ES-I3 (cell line): ENCODE measurements at regions not wholly inside any gene's neighbourhood (a gene's known extent, or its start where the extent isn't known, plus 50 kb on each side); places are given as distances from the start of the nearest gene placed in this dataset.
"Not testable (repeated sequence)": the region's sequence is repeated elsewhere in the genome, so short reads cannot be mapped to it uniquely, and the experiment has no call there.

ENCODE experiments used
- H3K36me3 ChIP-seq: 2 replicates; pipeline ENCODE4 v1.6.1; 2013; ENCODE audit warnings: mild to moderate bottlenecking, low read length, control low read depth, moderate library complexity; ENCODE audit not compliant: insufficient read depth
- H3K4me1 ChIP-seq: 2 replicates; pipeline ENCODE4 v1.6.1; 2013; ENCODE audit warnings: mild to moderate bottlenecking, control low read depth, low read length; ENCODE audit not compliant: insufficient read depth
- H3K9ac ChIP-seq: 2 replicates; pipeline ENCODE4 v1.6.1; 2013; ENCODE audit warnings: low read depth, mild to moderate bottlenecking, low read length, moderate library complexity
- H3K9me3 ChIP-seq: 2 replicates; pipeline ENCODE4 v1.6.1; 2013; ENCODE audit warnings: mild to moderate bottlenecking, low read length, moderate library complexity; ENCODE audit not compliant: control insufficient read depth, insufficient read depth

- H3K36me3 ChIP-seq = no peaks in the 10 kb centered on the region
- H3K9ac ChIP-seq = no peak overlapping the region
- H3K4me1 ChIP-seq = no peaks in the 10 kb centered on the region
- no peaks in the 10 kb centered on the region for H3K9me3 ChIP-seq
These were observed 81.2 kb downstream of the FZD1 start for GRCh38 chr7:91345449-91345848.

- Histone ChIP-seq H3K4me1 (no peaks in the 10 kb centered on the region), H3K36me3 (no peaks in the 10 kb centered on the region), H3K9ac (no peak overlapping the region), H3K9me3 (no peaks in the 10 kb centered on the region)
These were observed 82.2 kb downstream of the FZD1 start for GRCh38 chr7:91346426-91346825.

- H3K9ac ChIP-seq = no peak overlapping the region
- no peaks in the 10 kb centered on the region for H3K4me1 ChIP-seq
- H3K9me3 ChIP-seq = no peaks in the 10 kb centered on the region
- no peaks in the 10 kb centered on the region for H3K36me3 ChIP-seq
These were observed 83.1 kb downstream of the FZD1 start for GRCh38 chr7:91347290-91347689.

- no peaks in the 10 kb centered on the region for H3K4me1 ChIP-seq
- H3K9ac ChIP-seq = no peak overlapping the region
- H3K36me3 ChIP-seq = no peaks in the 10 kb centered on the region
- H3K9me3 ChIP-seq = no peaks in the 10 kb centered on the region
These were observed 84.5 kb downstream of the FZD1 start for GRCh38 chr7:91348711-91349110.

GRCh38 chr7:91351374-91351773 lies 87.1 kb downstream of the FZD1 start:
- Histone ChIP-seq H3K9me3 (no peaks in the 10 kb centered on the region), H3K36me3 (no peaks in the 10 kb centered on the region), H3K4me1 (no peaks in the 10 kb centered on the region), H3K9ac (no peak overlapping the region)

- no peak overlapping the region for H3K9ac ChIP-seq
- no peaks in the 10 kb centered on the region for H3K36me3 ChIP-seq
- H3K9me3 ChIP-seq = no peaks in the 10 kb centered on the region
- no peaks in the 10 kb centered on the region for H3K4me1 ChIP-seq
These were observed 87.9 kb downstream of the FZD1 start for GRCh38 chr7:91352091-91352490.

- H3K9ac ChIP-seq = no peak overlapping the region
- no peaks in the 10 kb centered on the region for H3K4me1 ChIP-seq
- no peaks in the 10 kb centered on the region for H3K9me3 ChIP-seq
- H3K36me3 ChIP-seq = no peaks in the 10 kb centered on the region
These were observed 89.6 kb downstream of the FZD1 start for GRCh38 chr7:91353848-91354247.

GRCh38 chr7:91355695-91356435 lies 91.6 kb downstream of the FZD1 start:
- Histone ChIP-seq H3K9me3 (no peaks in the 10 kb centered on the region), H3K36me3 (no peaks in the 10 kb centered on the region), H3K9ac (no peak overlapping the region; the same call in 1 of the 2 replicates), H3K4me1 (no peaks in the 10 kb centered on the region)

- Histone ChIP-seq H3K9me3 (no peaks in the 10 kb centered on the region), H3K9ac (no peak overlapping the region), H3K36me3 (no peaks in the 10 kb centered on the region), H3K4me1 (no peaks in the 10 kb centered on the region)
These were observed 92.7 kb downstream of the FZD1 start for GRCh38 chr7:91356915-91357314.

- Histone ChIP-seq H3K9ac (no peak overlapping the region), H3K36me3 (no peaks in the 10 kb centered on the region), H3K9me3 (no peaks in the 10 kb centered on the region), H3K4me1 (no peaks in the 10 kb centered on the region)
These were observed 93.1 kb downstream of the FZD1 start for GRCh38 chr7:91357379-91357778.

- no peaks in the 10 kb centered on the region for H3K4me1 ChIP-seq
- H3K9me3 ChIP-seq = no peaks in the 10 kb centered on the region
- no peaks in the 10 kb centered on the region for H3K36me3 ChIP-seq
- no peak overlapping the region for H3K9ac ChIP-seq
These were observed 93.7 kb downstream of the FZD1 start for GRCh38 chr7:91357901-91358300.

- Histone ChIP-seq H3K9me3 (no peaks in the 10 kb centered on the region), H3K4me1 (no peaks in the 10 kb centered on the region), H3K9ac (no peak overlapping the region), H3K36me3 (no peaks in the 10 kb centered on the region)
These were observed 94.1 kb downstream of the FZD1 start for GRCh38 chr7:91358303-91358702.

GRCh38 chr7:91365097-91365496 lies 100.9 kb downstream of the FZD1 start:
- peaks cover 11% of the 10 kb centered on the region; the same call in 1 of the 2 replicates for H3K4me1 ChIP-seq
- H3K36me3 ChIP-seq, H3K9ac ChIP-seq, H3K9me3 ChIP-seq: not testable (repeated sequence)

GRCh38 chr7:91366091-91366490 lies 101.9 kb downstream of the FZD1 start:
- H3K4me1 ChIP-seq = peaks cover 11% of the 10 kb centered on the region; the same call in 1 of the 2 replicates
- H3K36me3 ChIP-seq = no peaks in the 10 kb centered on the region
- H3K9me3 ChIP-seq = no peaks in the 10 kb centered on the region
- H3K9ac ChIP-seq = no peak overlapping the region

GRCh38 chr7:91367812-91368578 lies 103.8 kb downstream of the FZD1 start:
- Histone ChIP-seq H3K36me3 (no peaks in the 10 kb centered on the region), H3K9me3 (no peaks in the 10 kb centered on the region), H3K9ac (no peak overlapping the region), H3K4me1 (peaks cover 11% of the 10 kb centered on the region; the same call in 1 of the 2 replicates)
